AG08396 (cell line): ENCODE measurements at regions not wholly inside any gene's neighbourhood (a gene's known extent, or its start where the extent isn't known, plus 50 kb on each side); places are given as distances from the start of the nearest gene placed in this dataset.
"Not testable (repeated sequence)": the region's sequence is repeated elsewhere in the genome, so short reads cannot be mapped to it uniquely, and the experiment has no call there.

Experiments used
- DNase-seq: peaks from one replicate; pipeline ENCODE4 v3.0.0; 2012; ENCODE audit warnings: low spot score, mixed read lengths

DNA sequence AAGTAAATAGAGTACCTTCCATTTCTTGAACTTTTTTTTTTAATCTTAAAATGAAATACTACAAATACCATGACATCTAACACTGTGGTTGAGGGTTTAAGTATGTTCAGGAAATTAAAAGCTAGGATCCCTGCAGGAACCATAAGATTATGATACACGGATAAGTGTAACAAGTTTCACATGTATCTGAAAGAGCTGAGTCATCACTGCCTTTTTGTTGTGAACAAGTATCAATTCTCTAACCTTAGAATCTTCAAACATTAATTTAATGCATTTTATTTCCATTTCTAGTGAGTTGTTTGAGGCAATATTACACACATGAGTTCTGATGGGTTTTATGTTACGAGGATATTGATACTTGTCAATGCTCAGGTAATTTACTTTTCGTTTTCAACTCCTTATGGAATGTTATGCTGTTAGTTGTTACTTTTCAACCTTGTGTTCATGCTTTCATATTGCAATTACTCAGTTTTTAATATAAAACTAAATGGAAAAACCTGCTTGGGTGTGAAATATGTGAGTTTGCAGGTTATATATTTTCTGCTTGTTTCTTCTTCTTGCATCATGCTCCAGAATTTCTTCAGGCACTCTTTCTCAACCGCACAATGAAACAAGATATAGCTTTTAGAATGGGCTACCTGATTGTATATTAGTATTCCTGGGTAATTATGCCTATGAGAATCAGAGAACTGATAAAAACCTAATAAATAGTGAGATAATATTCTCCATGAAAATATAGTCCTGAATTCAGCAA, 361.3 kb upstream of the MTNR1B start:
- DNase-seq: no peak

- no peak for DNase-seq
Measured at GRCh38 chr11:92611157-92611556, 358.3 kb upstream of the MTNR1B start.

DNA sequence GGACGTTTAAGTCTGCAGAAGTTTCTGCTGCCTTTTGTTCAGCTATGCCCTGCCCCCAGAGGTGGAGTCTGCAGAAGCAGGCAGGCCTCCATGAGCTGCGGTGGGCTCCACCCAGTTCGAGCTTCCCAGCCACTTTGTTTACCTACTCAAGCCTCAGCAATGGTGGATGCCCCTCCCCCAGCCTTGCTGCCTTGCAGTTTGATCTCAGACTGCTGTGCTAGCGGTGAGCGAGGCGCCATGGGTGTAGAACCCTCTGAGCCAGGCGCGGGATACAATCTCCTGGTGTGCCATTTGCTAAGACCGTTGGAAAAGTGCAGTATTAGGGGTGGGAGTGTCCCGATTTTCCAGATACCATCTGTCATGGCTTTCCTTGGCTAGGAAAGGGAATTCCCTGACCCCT, 351.4 kb upstream of the MTNR1B start:
- DNase-seq: not testable (repeated sequence)

DNA sequence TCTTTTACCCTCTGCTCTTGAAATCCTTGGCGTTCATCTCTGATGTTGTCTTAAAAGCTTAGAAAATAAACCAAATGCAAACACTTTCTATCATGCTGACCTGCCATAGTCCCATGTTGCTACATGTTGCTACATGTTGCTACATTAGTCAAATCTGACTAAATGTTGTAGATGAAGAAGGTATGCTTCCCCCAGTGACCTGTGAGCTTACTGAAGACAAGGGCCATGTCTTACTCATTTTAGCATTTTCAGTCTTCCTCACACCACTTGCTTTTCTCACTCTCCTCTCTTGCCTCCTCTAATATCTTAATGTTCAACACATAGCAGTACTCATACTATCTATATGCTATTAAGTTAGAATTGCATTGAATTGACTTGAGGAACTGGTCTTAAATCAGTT, 346.4 kb upstream of the MTNR1B start:
- DNase-seq: no peak

DNA sequence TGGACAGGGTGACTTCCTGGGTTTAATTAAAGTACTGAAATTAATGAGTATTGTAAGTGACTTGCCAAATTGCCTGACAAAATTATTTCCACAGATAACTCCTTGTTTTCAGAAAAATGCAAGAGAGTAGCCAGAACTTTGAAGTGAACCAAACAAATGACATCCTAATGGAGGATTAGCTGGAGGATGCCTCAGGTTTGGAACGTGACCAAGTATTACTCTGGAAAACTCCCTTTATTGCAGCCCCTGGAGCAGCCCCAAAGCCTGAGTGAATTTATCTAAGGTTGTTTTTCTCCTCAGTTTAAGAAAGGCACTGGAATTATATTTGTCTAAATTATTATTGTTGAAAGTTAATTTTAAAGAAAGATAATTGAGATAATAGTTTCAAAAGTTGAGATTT, 343.6 kb upstream of the MTNR1B start:
- no peak for DNase-seq

- DNase-seq: no peak
Measured at GRCh38 chr11:92626624-92627023, 342.8 kb upstream of the MTNR1B start.

- peak; percentile 9 for DNase-seq
Measured at GRCh38 chr11:92627615-92628256, 341.7 kb upstream of the MTNR1B start.

DNA sequence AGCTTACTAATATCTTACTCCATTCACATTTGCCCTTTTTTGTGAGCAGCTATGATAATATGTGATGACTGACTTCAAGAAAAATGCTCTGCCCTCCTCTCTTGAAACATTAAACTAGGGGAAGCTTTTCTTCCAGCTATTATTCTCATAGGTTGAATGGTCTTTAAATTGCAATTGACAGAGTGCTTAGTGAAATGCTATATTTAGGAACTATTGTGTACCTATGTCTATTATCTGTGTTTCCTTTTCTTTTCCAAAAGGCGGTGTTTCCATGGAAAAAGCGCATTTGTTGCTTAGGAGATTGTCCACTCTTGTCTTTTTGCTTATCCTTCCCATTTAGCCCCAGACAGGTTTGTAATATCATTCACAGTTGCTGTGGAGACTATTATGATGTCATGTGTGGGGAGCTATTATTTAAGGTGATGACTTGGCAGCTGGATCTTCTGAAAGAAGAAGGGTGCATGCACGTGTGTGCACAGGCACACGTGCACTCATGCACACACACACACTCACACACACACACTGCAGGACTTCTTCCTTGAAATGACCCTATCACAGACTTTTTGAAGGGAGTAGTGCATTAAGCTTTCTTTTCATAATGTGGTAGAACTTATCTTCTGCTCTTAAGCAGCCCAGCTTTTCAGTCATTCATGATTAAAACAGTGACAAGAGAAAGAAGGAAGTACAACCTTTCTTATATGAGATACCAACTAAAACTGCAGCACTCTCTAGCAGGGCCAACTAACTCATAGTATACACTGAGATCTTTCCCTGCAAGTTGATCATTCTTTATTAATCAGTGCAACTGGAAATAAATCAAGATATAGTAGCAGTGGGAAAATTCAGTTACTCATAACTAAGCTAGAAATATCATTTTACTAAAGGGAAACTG, 340.8 kb upstream of the MTNR1B start:
- DNase-seq: peak; percentile 15

GRCh38 chr11:92632495-92632894, 337.0 kb upstream of the MTNR1B start:
- no peak for DNase-seq

DNA sequence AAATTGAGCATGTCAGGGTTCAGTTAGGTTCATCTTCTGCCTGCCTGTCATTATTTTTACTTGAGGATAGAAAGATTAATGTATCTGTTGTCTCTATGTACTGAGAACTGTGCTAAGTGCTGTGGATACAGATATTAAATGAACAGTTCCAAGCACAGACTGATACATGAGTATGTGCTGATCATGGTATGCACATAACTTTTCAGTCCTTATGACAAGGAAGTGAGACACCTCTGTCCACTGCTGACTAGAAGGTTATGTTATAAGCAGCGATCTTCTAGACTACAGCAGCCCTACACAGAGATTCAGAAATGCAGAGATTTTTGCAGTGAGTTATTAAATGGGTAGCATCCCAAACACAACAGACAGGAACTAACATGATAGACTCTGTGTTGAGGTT, 335.6 kb upstream of the MTNR1B start:
- no peak for DNase-seq

- DNase-seq: no peak
Measured at GRCh38 chr11:92636543-92637188, 332.8 kb upstream of the MTNR1B start.

DNA sequence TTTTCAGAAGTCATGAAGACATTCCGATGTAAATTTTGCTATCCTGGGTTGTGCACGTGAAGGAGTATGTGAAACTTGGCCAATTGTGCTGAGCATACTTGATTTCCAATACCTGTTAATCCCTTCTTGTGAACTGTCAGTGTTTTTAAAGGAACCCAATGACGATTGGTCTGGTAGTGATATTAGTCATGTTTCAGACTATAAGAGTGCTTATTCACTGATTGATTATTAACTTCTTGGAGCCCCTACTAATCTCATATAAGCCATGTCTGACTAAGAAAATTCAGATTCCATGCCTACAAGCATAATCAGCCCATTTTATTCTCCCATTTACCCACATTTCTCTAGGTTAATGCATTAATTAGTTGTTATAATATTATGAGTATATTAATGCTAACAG, 330.8 kb upstream of the MTNR1B start:
- no peak for DNase-seq

DNA sequence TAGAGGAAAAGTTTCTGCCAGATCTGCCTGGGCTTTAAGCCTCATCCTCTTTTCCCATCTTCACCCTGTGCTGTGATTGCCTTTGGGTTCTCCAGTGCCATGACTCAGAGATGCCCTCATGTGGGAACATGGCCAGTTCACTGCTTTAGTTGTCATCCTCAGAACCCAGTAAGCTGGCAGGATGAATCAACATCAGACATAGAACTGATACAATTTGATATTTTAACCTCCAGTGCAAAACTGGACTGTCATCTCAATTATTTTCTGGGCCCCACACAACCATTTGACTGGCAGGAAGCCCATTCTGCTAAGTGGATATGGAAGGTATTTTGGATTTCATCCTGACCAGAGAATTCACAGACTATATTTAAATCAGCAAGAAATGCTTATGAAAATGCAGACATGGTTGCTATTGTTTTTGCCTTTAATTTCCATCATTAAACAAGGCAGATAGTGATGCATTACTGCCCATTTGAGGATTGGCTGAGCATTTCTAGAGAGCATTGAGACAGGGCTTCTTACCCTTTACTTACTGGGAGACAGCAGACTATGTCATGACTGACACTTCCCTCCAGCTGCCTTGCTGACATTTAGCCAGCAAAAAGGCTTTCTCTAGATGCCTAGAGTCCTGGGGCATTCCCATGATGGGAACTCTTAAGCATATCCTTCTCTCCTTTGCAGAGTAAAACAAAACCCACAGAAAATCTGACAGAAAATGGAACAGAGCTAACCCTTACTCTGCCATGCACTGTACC, 327.1 kb upstream of the MTNR1B start:
- DNase-seq: no peak

GRCh38 chr11:92643827-92644226, 325.6 kb upstream of the MTNR1B start:
- no peak for DNase-seq

DNA sequence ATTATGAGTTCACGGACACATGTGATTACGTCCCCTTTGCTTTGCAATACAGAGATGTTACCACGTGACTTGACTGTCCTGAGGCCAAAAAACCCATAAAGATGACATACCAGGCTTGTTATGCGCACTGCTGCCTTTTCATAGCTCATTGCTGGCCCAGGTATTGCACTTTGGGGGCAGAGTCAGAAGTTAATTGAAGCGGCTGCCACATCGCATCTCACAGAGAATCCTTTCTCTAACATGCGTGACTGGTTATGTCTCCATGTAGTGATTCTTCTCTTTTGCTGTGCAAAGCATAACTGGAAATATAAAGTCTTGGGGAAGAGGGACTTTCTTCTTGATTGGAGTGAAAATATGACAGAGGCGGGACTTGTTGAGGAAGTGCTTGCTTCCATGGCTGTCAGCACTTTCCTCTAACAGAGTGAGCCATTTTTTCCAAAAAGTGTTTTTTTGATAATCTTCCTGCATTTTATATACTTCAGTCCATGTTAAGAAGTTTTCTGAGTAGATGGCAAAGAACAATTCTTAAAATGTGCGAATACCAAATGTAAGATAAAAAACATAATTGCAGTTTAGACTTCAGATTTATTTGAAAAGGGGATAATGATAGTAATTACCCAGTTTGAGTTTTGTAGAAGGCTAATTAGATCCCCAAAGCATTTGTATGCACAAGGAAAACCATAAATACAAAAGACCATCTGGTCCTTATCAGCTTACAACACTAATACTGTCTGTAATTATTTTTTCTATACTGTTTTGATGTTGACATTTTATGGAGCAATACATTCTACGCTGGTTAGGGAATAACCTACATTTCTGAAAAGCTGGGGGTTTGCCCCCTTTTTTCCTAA, 324.6 kb upstream of the MTNR1B start:
- DNase-seq: no peak

- DNase-seq: no peak
Measured at GRCh38 chr11:92651159-92651558, 318.3 kb upstream of the MTNR1B start.

DNA sequence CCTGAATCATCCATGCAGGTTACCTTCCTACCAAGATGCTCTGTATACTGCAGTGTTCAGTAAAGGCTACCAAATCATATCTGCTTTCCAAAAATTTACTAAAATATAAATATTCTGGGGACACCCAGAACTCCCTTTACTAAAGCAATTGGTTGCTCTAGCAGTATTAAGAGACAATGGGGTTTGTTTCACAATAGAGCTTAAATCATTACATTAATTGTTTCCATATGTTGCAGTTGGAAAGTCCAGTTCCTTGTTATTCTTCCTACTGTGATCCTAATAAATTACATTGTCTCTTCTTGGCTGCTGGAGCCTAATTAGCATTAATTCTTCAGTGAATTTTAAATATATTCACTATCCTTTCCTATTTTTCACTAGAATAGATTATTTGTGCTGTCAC, 316.0 kb upstream of the MTNR1B start:
- DNase-seq: no peak

- DNase-seq: no peak
Measured at GRCh38 chr11:92656783-92657182, 312.7 kb upstream of the MTNR1B start.

- no peak for DNase-seq
Measured at GRCh38 chr11:92657226-92657625, 312.2 kb upstream of the MTNR1B start.

- DNase-seq: no peak
Measured at GRCh38 chr11:92658733-92659132, 310.7 kb upstream of the MTNR1B start.

DNA sequence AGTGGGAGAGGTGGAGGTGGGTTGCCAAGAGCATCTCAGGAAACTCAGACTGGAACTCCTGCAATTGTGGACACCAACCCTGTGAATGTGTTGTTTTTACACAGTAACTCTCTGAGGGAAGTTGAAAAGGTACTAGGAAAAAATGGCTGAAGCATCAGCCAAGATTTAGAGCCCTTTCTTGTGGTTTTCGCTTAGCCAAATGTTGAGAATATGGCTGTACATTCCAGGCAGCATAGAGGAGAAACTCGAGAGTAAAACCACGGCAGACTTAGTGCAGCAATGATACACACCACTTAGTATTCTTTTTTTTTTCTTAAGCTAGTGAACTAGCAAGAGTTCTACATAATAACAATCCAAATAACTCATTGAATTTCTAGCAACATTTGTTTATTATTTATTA, 309.7 kb upstream of the MTNR1B start:
- no peak for DNase-seq
